Astrocyte of the spinal cord (primary cell): ENCODE measurements at regions not wholly inside any gene's neighbourhood (a gene's known extent, or its start where the extent isn't known, plus 50 kb on each side); places are given as distances from the start of the nearest gene placed in this dataset.

ENCODE experiments used
- DNase-seq: peaks from one replicate; pipeline ENCODE4 v3.0.0; 2011; ENCODE audit warnings: low read depth, low spot score
- H3K4me3 ChIP-seq: 2 replicates; pipeline ENCODE4 v1.5.1; 2011; ENCODE audit warnings: low read depth, mild to moderate bottlenecking, low read length, moderate library complexity
- CTCF ChIP-seq: IDR thresholded peaks from 2 replicates; pipeline ENCODE4 v1.5.1; 2012; ENCODE audit warnings: low read depth, mild to moderate bottlenecking, low read length, inconsistent platforms
- in situ Hi-C: cut with HindIII; loops from 2 replicates; pipeline ENCODE4 v1.10.0; 2017; ENCODE audit warnings: low sequenced_read_pairs

GRCh38 chr12:66768293-66768692, 89.4 kb upstream of the GRIP1 start:
- TF ChIP-seq CTCF = no peak
- no peak overlapping the region for H3K4me3 ChIP-seq
- in situ Hi-C loops = no loop called here
- DNase-seq = no peak

GRCh38 chr12:66774929-66775328, 96.1 kb upstream of the GRIP1 start:
- no peak for DNase-seq
- in situ Hi-C loops = no loop called here
- TF ChIP-seq CTCF = no peak
- no peak overlapping the region for H3K4me3 ChIP-seq

- in situ Hi-C loops = no loop called here
- TF ChIP-seq CTCF = no peak
- no peak for DNase-seq
Observed at GRCh38 chr12:66775871-66776270, 97.0 kb upstream of the GRIP1 start.

GRCh38 chr12:66776974-66777373, 98.1 kb upstream of the GRIP1 start:
- no peak for TF ChIP-seq CTCF
- in situ Hi-C loops = no loop called here
- no peak for DNase-seq

More at GRCh38 chr12:66775871-66776270, 97.0 kb upstream of the GRIP1 start:
- no peak overlapping the region for H3K4me3 ChIP-seq

GRCh38 chr12:66779466-66779865, 100.6 kb upstream of the GRIP1 start:
- no peak for DNase-seq
- no peak overlapping the region for H3K4me3 ChIP-seq
- in situ Hi-C loops = no loop called here
- no peak for TF ChIP-seq CTCF

More at GRCh38 chr12:66776974-66777373, 98.1 kb upstream of the GRIP1 start:
- no peak overlapping the region for H3K4me3 ChIP-seq

- in situ Hi-C loops = no loop called here
- H3K4me3 ChIP-seq = no peak overlapping the region
- DNase-seq = no peak
- TF ChIP-seq CTCF = no peak
Observed at GRCh38 chr12:66786531-66787308, 107.8 kb upstream of the GRIP1 start.

GRCh38 chr12:66799551-66799950, 120.7 kb upstream of the GRIP1 start:
- TF ChIP-seq CTCF = no peak
- H3K4me3 ChIP-seq = no peak overlapping the region
- DNase-seq = no peak
- in situ Hi-C loops = no loop called here
